GM18511 (cell line): ENCODE measurements at regions not wholly inside any gene's neighbourhood (a gene's known extent, or its start where the extent isn't known, plus 50 kb on each side); places are given as distances from the start of the nearest gene placed in this dataset.

Experiments used
- ATAC-seq: cut with Tn5 transposase; IDR thresholded peaks from one replicate; pipeline ENCODE4 v1.9.1; 2021; ENCODE audit warnings: mild to moderate bottlenecking, moderate library complexity; ENCODE audit not compliant: unreplicated experiment

DNA sequence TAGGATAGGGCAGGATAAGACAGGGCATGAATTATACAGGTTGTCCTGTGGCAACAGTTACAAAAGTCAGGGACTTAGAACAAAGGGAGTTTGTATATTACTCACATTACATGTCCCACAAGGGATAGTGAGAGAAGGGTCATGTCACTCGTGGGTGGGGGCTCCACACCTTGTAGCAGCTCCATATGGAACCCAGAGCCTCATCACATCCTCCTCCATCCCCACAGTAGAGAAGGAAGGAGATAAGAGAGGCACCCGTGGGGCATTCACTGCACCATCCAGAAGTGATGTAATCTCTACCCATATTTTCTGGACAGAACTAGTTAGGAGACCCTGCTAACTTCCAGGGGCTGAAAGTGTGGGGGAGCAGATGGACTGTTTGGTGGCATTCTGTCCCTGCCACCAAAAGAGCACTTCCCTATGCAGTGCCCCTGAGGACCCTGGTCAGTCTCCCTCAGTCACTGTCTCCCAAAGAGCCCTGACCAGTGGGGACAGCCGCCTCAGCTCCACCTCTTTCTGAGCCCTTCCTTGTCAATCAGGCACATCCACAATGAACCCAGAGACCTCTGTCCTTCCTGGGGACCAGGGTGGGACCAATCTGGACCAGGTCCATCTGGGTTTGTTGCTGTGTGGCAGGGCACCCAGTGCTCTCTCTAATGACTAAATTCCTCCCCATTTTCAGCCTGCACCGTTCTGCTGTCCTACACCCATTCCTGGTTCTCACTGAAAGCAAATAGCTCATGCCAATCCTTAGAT, 154.8 kb upstream of the ETV3 start:
- ATAC-seq, result no peak

- no peak for ATAC-seq
These were observed 154.1 kb upstream of the ETV3 start for GRCh38 chr1:157292302-157292701.

DNA sequence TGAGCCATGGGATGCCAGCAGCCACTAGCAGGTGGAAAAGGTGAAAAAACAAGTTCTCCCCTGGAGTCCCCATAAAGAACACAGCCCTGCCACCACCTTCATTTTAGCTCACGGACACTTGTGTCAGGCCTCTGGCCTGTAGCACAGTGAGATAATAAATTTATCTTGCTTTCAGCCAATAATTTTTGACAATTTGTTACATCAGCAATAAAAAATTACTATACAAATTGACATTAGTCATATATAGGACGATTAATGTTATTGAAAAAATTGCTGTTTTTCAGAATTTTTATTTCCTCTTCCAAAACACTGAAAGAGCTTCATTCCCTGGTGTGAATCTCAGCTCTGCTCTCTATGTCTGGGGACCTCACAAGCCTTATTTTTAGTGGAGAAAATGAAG, 152.9 kb upstream of the ETV3 start:
- no peak for ATAC-seq

GRCh38 chr1:157289424-157290105, 151.4 kb upstream of the ETV3 start:
- no peak for ATAC-seq

GRCh38 chr1:157288996-157289395, 150.8 kb upstream of the ETV3 start:
- ATAC-seq, result no peak

GRCh38 chr1:157288492-157288891, 150.3 kb upstream of the ETV3 start:
- no peak for ATAC-seq

DNA sequence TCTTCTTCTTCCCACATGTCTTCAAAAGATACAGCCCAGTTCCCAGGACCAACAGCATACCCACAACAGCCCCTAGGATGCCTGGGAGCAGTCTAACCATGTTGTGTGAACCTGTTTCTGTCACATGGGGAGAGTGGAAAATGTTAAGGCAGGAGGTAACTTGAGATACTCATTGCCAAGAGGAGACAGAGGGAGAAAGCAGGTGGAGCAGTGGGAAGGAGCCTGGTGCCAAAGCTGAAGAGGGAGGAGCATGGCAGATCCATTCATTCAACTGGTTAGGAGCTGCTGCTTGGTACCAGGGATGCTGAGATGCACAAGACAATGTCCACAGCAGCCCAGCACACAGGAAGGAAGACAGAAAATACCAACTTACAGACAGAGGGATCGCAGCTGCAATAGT, 149.8 kb upstream of the ETV3 start:
- ATAC-seq, result no peak

DNA sequence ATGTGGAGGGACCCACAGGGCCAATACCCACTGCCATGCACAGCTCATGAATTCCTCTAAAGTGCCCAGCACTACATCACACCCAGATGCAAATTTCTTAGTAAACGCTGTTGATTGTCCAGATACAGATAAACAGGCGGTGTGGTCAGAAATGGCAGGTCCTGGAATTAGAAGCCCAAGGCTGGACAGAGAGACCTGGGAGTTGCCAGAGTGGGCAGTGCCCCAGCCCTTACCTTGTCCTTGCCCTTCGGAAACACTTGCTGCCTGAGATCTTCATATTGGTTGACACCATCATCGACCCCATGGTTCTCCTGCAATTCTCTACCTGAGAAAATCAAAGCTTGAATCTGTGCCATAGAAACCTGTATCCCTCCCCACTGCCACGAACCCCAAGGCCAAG, 149.3 kb upstream of the ETV3 start:
- ATAC-seq, result no peak

- no peak for ATAC-seq
These were observed 148.6 kb upstream of the ETV3 start for GRCh38 chr1:157286646-157287420.

DNA sequence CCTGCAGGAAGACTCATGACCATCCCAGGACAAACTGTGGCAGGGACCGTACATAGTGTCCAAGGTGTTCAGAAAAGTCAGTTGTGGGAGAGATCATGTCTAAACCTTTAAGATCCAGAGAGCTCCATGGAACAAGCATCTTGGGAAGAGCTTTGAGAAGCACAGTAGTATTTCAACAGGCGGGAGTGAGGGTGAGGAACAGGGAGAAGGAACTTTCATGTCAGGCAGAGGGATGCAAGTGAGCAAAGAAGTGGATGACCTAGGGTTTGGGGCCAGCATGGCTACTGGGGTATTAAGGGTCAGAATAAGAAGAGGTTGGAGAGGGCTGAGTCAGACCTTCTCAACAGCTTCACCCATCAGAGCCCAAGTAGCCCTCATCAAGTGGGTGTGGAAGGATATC, 147.9 kb upstream of the ETV3 start:
- ATAC-seq, result no peak

DNA sequence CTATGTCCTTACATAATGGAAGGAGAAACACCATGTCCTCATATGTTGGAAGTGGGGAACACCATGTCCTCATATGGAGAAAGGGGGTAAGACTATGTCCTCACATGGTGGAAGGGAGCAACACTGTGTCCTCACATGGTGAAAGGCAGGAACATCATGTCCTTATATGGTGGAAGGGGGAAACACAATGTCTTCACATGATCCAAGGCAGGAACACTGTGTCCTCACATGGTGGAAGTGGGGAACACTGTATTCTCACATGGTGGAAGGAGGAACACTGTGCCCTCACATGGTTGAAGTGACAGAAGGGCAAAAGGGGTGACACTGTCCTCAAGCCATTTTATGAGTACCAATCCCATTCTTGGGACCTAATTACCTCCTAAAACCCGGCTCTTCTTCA, 146.3 kb upstream of the ETV3 start:
- no peak for ATAC-seq

DNA sequence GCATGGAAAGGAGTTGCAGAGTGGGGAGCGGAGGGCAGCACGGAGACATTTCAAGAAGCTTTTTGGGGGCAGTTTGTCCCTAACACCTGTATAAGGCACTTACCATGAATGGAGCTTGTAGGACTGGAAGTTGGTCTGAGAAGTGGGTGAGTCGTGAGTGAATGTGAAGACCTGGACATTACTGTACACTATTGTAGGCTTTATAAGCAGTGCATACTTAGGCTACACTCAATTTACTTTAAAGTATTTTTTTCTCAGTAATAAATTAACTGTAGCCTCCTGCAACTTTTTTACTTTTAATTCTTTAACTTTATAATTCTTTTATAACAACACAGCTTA, 141.6 kb upstream of the ETV3 start:
- no peak for ATAC-seq

- no peak for ATAC-seq
These were observed 141.1 kb upstream of the ETV3 start for GRCh38 chr1:157279138-157279801.

GRCh38 chr1:157278383-157279137, 140.4 kb upstream of the ETV3 start:
- no peak for ATAC-seq

DNA sequence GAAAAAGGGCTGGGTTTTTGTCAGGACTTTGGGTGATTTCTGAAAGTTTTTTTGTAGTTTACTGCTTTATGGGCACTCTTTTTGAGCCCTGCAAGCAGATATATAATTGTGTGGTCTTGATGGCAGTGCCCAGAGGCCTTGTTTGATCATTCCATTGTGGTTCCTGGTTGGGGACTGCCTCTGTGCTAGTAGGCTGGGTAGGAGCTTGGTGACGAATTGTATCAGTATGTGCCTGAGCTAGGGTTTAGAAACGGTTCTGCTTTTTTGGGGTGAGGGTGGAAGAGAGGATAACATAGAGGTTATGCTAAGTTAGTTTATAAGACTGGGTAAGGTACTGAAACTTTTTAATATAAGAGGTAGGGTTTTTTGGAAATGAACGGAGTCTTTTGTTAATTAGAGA, 139.7 kb upstream of the ETV3 start:
- ATAC-seq, result no peak

GRCh38 chr1:157277281-157277680, 139.1 kb upstream of the ETV3 start:
- no peak for ATAC-seq

GRCh38 chr1:157274698-157275534, 136.7 kb upstream of the ETV3 start:
- ATAC-seq, result no peak

DNA sequence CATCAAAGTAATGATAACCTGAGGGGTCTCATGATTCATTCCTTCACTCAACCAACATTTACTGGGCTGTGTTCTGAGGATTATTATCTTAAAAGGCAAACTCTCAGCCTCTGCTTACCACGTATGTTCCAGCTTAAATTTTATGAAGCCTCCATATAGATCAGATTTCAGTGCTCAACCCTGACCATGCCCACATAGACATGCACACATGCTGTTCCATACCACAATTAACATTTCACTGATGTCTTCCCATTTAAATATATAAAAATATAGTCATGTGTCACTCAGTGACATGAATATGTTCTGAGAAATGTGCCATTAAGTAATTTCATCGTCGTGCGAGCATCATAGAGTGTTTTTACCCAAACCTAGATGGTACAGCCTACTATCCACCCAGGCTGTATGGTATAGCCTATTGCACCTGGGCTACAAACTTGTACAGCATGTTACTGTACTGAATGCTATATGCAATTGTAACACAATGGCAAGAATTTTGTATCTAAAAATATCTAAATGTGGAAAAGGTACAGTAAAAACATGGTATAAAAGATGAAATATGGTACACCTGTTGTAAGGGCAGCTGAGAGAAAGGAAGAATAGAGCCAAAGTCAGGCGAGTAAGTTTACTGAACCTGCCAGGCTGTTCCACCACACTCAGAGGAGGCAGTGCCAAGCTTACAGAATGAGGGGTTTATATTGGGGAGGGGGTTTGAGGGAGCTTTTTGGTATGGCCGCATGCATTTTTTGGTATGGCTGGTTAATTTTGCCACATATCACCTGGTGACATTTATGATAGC, 134.7 kb upstream of the ETV3 start:
- ATAC-seq, result no peak

GRCh38 chr1:157272264-157272663, 134.1 kb upstream of the ETV3 start:
- ATAC-seq, result no peak
